Tibial artery (tissue), 4 donors: ENCODE measurements at regions not wholly inside any gene's neighbourhood (a gene's known extent, or its start where the extent isn't known, plus 50 kb on each side); places are given as distances from the start of the nearest gene placed in this dataset.
"Not testable (repeated sequence)": the region's sequence is repeated elsewhere in the genome, so short reads cannot be mapped to it uniquely, and the experiment has no call there.

Source experiments
- DNase-seq, 2 donors: peaks; one replicate each; pipeline ENCODE4 v3.0.0-alpha.2; 2019
- H3K27ac ChIP-seq, 2 donors: fragments of 200-600 bp; sonication (generic) in 1 of 2; 1 replicate in 1 of 2; 2 replicates in 1 of 2; pipeline ENCODE4 v1.5.1; 2018 to 2019; ENCODE audit warnings: mild to moderate bottlenecking in 1 of 2
- H3K27me3 ChIP-seq, 2 donors: fragments of 200-600 bp; sonication (generic) in 1 of 2; one replicate each; pipeline versions ENCODE4 v1.5.1 to v1.6.0; 2016 to 2019
- H3K36me3 ChIP-seq, 3 donors: fragments of 200-600 bp; sonication (generic) in 2 of 3; one replicate each; pipeline ENCODE4 v1.5.1; 2016 to 2019; ENCODE audit warnings: mild to moderate bottlenecking in 2 of 3
- H3K4me1 ChIP-seq, 4 donors: fragments of 200-600 bp; sonication (generic) in 2 of 4; 1 replicate in 3 of 4; 2 replicates in 1 of 4; pipeline ENCODE4 v1.5.1; 2016 to 2019
- H3K4me3 ChIP-seq, 2 donors: fragments of 200-600 bp; sonication (generic) in 1 of 2; 1 replicate in 1 of 2; 2 replicates in 1 of 2; pipeline ENCODE4 v1.5.1; 2018 to 2019; ENCODE audit warnings: mild to moderate bottlenecking in 2 of 2
- H3K9me3 ChIP-seq, 3 donors: fragments of 200-600 bp; sonication (generic) in 1 of 3; one replicate each; pipeline ENCODE4 v1.5.1; 2016 to 2019
- CTCF ChIP-seq, 2 experiments: fragments of 200-600 bp in 1 of 2; fragments of 450-650 bp in 1 of 2; IDR thresholded peaks; one replicate each; pipeline ENCODE4 v1.5.1; 2017 to 2019; ENCODE audit warnings: antibody characterized with exemption in 2 of 2, mild to moderate bottlenecking in 1 of 2, moderate library complexity in 1 of 2
- intact Hi-C: fragments of 100-400 bp; cut with DNase I; formaldehyde crosslinking; loops from one replicate; pipeline ENCODE4 v1.15.0; 2023; ENCODE audit warnings: low total_unique reads

DNA sequence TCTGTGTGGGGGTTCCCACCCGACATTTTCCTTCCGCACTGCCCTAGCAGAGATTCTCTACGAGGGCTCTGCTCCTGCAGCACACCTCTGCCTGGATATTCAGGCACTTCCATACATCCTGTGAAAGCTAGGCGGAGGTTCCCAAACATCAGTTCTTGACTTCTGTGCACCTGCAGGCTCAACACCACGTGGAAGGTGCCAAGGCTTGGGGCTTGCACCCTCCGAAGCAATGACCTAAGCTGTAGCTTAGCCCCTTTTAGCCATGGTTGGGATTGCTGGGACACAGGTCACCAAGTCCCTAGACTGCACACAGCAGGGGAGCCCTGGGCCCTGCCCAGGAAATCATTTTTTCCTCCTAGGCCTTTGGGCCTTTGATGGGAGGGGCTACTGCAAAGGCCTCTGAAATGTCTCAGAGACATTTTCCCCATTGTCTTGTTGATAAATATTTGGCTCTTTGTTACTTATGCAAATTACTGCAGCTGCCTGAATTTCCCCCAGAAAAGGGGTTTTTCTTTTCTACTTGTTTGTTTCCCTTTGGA is 1004.8 kb downstream of the OLFM4 start:
- H3K9me3 ChIP-seq: no peaks in the 10 kb centered on the region
- DNase-seq: no peak
- no peaks in the 10 kb centered on the region for H3K27me3 ChIP-seq
- TF ChIP-seq CTCF (IDR thresholded peaks at IDR 0.05): no peak
- H3K27ac ChIP-seq: no peak overlapping the region
- H3K4me3 ChIP-seq: no peak overlapping the region
- H3K36me3 ChIP-seq: no peaks in the 10 kb centered on the region
- intact Hi-C loops: no loop called here
- H3K4me1 ChIP-seq: no peaks in the 10 kb centered on the region

GRCh38 chr13:54034047-54034446 is 1005.4 kb downstream of the OLFM4 start:
- no peaks in the 10 kb centered on the region for H3K4me1 ChIP-seq
- H3K27ac ChIP-seq: no peak overlapping the region
- no peaks in the 10 kb centered on the region for H3K36me3 ChIP-seq
- no peak overlapping the region for H3K4me3 ChIP-seq
- DNase-seq: no peak
- H3K9me3 ChIP-seq: no peaks in the 10 kb centered on the region
- TF ChIP-seq CTCF (IDR thresholded peaks at IDR 0.05): no peak
- H3K27me3 ChIP-seq: no peaks in the 10 kb centered on the region
- intact Hi-C loops: no loop called here

- H3K4me3 ChIP-seq, H3K36me3 ChIP-seq, intact Hi-C loops, H3K4me1 ChIP-seq, H3K27me3 ChIP-seq, H3K27ac ChIP-seq, DNase-seq, H3K9me3 ChIP-seq: not testable (repeated sequence)
These were observed 1028.8 kb downstream of the OLFM4 start for GRCh38 chr13:54057416-54057815.

- intact Hi-C loops, H3K27ac ChIP-seq: not testable (repeated sequence)
These were observed 1041.3 kb downstream of the OLFM4 start for GRCh38 chr13:54069958-54070357.

GRCh38 chr13:54077569-54077968 is 1049.0 kb downstream of the OLFM4 start:
- intact Hi-C loops: no loop called here
- TF ChIP-seq CTCF (IDR thresholded peaks at IDR 0.05): no peak

More at GRCh38 chr13:54069958-54070357, 1041.3 kb downstream of the OLFM4 start:
- not testable (repeated sequence) for H3K36me3 ChIP-seq, H3K27me3 ChIP-seq, H3K9me3 ChIP-seq, H3K4me3 ChIP-seq, H3K4me1 ChIP-seq, DNase-seq

GRCh38 chr13:54078271-54078870 is 1049.8 kb downstream of the OLFM4 start:
- DNase-seq: no peak
- no peaks in the 10 kb centered on the region for H3K36me3 ChIP-seq
- intact Hi-C loops: no loop called here
- H3K9me3 ChIP-seq: peaks cover 0 to 9% (median 0%) of the 10 kb centered on the region in 3 donors
- H3K4me1 ChIP-seq: no peaks in the 10 kb centered on the region
- H3K27ac ChIP-seq: no peak overlapping the region
- H3K4me3 ChIP-seq: no peak overlapping the region
- TF ChIP-seq CTCF (IDR thresholded peaks at IDR 0.05): no peak
- no peaks in the 10 kb centered on the region for H3K27me3 ChIP-seq

More at GRCh38 chr13:54077569-54077968, 1049.0 kb downstream of the OLFM4 start:
- DNase-seq: no peak
- Histone ChIP-seq H3K27me3 (no peaks in the 10 kb centered on the region), H3K36me3 (no peaks in the 10 kb centered on the region), H3K4me3 (no peak overlapping the region), H3K27ac (no peak overlapping the region), H3K9me3 (peaks cover 0 to 9% (median 0%) of the 10 kb centered on the region in 3 donors), H3K4me1 (no peaks in the 10 kb centered on the region)

DNA sequence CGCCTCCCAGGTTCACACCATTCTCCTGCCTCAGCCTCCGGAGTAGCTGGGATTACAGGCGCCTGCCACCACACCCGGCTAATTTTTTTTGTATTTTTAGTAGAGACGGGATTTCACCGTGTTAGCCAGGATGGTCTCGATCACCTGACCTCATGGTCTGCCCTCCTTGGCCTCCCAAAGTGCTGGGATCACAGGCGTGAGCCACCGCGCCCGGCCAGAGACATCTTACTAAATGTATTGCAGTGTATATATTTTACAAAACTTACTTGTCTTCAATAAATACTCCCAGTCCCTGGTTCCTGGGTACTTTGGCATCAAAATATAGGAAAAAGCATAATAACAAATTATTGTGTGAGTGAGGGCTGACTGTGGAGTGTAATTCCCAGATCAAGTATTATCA is 1053.7 kb downstream of the OLFM4 start:
- DNase-seq, H3K36me3 ChIP-seq, intact Hi-C loops, H3K27ac ChIP-seq, H3K27me3 ChIP-seq, H3K4me3 ChIP-seq, H3K9me3 ChIP-seq, H3K4me1 ChIP-seq: not testable (repeated sequence)
